ENCODE measurements at regions not wholly inside any gene's neighbourhood (a gene's known extent, or its start where the extent isn't known, plus 50 kb on each side); places are given as distances from the start of the nearest gene placed in this dataset.

- no peak for DNase-seq
These were observed 188.7 kb upstream of the TNRC6C start for GRCh38 chr17:77769762-77770161.

GRCh38 chr17:77770331-77771105, 188.0 kb upstream of the TNRC6C start:
- no peak for DNase-seq

GRCh38 chr17:77771145-77771544, 187.4 kb upstream of the TNRC6C start:
- DNase-seq, result no peak

- DNase-seq, result no peak
These were observed 186.9 kb upstream of the TNRC6C start for GRCh38 chr17:77771587-77771986.

- DNase-seq, result no peak
These were observed 186.5 kb upstream of the TNRC6C start for GRCh38 chr17:77771998-77772397.

- no peak for DNase-seq
These were observed 186.0 kb upstream of the TNRC6C start for GRCh38 chr17:77772461-77772897.

GRCh38 chr17:77772899-77773358, 185.6 kb upstream of the TNRC6C start:
- no peak for DNase-seq

GRCh38 chr17:77774182-77774581, 184.3 kb upstream of the TNRC6C start:
- DNase-seq, result no peak

- no peak for DNase-seq
These were observed 179.6 kb upstream of the TNRC6C start for GRCh38 chr17:77778636-77779489.

GRCh38 chr17:77779711-77780539, 178.6 kb upstream of the TNRC6C start:
- no peak for DNase-seq

- DNase-seq, result no peak
These were observed 177.0 kb upstream of the TNRC6C start for GRCh38 chr17:77781536-77781935.

- no peak for DNase-seq
These were observed 176.3 kb upstream of the TNRC6C start for GRCh38 chr17:77782201-77782600.

- no peak for DNase-seq
These were observed 175.9 kb upstream of the TNRC6C start for GRCh38 chr17:77782611-77783010.

GRCh38 chr17:77783991-77784820, 174.3 kb upstream of the TNRC6C start:
- no peak for DNase-seq

- no peak for DNase-seq
These were observed 173.1 kb upstream of the TNRC6C start for GRCh38 chr17:77785312-77785905.

GRCh38 chr17:77786090-77786489, 172.4 kb upstream of the TNRC6C start:
- DNase-seq, result no peak

- DNase-seq, result no peak
These were observed 171.6 kb upstream of the TNRC6C start for GRCh38 chr17:77786740-77787505.

- no peak for DNase-seq
These were observed 168.2 kb upstream of the TNRC6C start for GRCh38 chr17:77790143-77790829.

GRCh38 chr17:77792626-77793025, 165.9 kb upstream of the TNRC6C start:
- no peak for DNase-seq

Data from renal pelvis (tissue), 1 donor.